SK-N-MC (cell line): ENCODE measurements at regions not wholly inside any gene's neighbourhood (a gene's known extent, or its start where the extent isn't known, plus 50 kb on each side); places are given as distances from the start of the nearest gene placed in this dataset.

Experiments
- EZH2 ChIP-seq: fragments of 200-600 bp; sonication (generic); IDR thresholded peaks from one replicate; pipeline ENCODE4 v1.6.1; 2017; ENCODE audit warnings: antibody characterized with exemption
- FOXP2 ChIP-seq: optimal IDR thresholded peaks from 2 replicates; pipeline ENCODE3; 2011; ENCODE audit warnings: mild to moderate bottlenecking, moderate library complexity; ENCODE audit not compliant: insufficient read depth; ENCODE audit errors: extremely low read length, control extremely low read depth
- POLR2AphosphoS5 ChIP-seq: IDR thresholded peaks from 2 replicates; pipeline ENCODE4 v1.6.1; 2012; ENCODE audit warnings: mild to moderate bottlenecking, low read depth, low read length, borderline replicate concordance

- TF ChIP-seq POLR2AphosphoS5 (no peak), EZH2 (no peak), FOXP2 (no peak)
Measured at GRCh38 chr9:22208846-22209585, 199.9 kb upstream of the CDKN2B start.
